Epithelial cell of proximal tubule (primary cell): ENCODE measurements at regions not wholly inside any gene's neighbourhood (a gene's known extent, or its start where the extent isn't known, plus 50 kb on each side); places are given as distances from the start of the nearest gene placed in this dataset.

Experiments
- DNase-seq: peaks from one replicate; pipeline ENCODE4 v3.0.0-alpha.2; 2011; ENCODE audit warnings: low read depth
- H3K4me3 ChIP-seq: 2 replicates; pipeline ENCODE4 v1.5.1; 2011; ENCODE audit warnings: low read depth, mild to moderate bottlenecking, low read length
- TF ChIP-seq, protein P1 (sequence below): conservative IDR thresholded peaks from 2 replicates; pipeline ENCODE4 v1.5.1; 2012; ENCODE audit warnings: low read depth, mild to moderate bottlenecking, low read length

- no peak overlapping the region for H3K4me3 ChIP-seq
- TF ChIP-seq, protein P1, sequence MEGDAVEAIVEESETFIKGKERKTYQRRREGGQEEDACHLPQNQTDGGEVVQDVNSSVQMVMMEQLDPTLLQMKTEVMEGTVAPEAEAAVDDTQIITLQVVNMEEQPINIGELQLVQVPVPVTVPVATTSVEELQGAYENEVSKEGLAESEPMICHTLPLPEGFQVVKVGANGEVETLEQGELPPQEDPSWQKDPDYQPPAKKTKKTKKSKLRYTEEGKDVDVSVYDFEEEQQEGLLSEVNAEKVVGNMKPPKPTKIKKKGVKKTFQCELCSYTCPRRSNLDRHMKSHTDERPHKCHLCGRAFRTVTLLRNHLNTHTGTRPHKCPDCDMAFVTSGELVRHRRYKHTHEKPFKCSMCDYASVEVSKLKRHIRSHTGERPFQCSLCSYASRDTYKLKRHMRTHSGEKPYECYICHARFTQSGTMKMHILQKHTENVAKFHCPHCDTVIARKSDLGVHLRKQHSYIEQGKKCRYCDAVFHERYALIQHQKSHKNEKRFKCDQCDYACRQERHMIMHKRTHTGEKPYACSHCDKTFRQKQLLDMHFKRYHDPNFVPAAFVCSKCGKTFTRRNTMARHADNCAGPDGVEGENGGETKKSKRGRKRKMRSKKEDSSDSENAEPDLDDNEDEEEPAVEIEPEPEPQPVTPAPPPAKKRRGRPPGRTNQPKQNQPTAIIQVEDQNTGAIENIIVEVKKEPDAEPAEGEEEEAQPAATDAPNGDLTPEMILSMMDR = no peak
- no peak for DNase-seq
Observed at GRCh38 chr3:90005281-90005847, 897.9 kb downstream of the EPHA3 start.

GRCh38 chr3:90007778-90008499, 900.5 kb downstream of the EPHA3 start:
- TF ChIP-seq, protein P1 = no peak
- DNase-seq = no peak
- H3K4me3 ChIP-seq = no peak overlapping the region

DNA sequence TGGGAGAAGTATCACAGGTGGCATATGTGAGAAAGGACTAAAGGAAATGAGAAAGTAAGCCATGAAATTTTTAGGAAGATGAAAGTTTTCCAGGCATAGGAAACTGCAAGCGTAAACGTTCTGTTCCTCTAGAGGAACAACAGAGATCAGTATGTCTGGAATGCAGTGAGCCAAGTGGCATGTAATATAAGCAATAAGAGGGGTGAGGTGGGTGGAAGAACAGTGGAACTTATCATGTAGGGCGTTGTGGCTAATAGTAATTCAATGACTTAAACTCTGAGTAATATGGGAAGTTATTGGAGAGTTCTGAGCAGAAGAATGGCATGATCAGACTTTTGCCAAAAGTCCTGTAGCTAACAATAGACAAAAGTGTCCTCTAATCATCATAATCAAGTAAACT, 902.9 kb downstream of the EPHA3 start:
- no peak overlapping the region for H3K4me3 ChIP-seq
- TF ChIP-seq, protein P1 = no peak
- DNase-seq = no peak

DNA sequence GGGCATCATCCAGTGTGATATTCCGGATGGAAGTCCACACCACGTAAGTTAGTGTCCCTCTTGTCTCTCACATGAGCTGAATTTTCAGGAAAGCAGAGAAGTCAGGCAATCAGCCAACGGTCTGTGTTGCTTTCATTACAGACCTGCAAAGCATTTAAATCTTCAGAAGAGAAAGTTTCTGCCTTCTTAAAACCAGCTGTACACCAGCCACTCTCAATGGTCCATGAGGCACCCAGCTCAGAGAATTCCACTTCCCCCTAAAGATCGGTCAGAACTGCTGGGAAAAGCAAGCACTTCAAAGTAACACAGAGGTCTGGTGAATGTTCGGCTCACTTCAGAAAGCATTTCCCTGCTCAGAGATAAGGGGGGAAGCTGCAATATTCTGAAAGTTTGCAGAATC, 903.7 kb downstream of the EPHA3 start:
- TF ChIP-seq, protein P1 = no peak
- no peak overlapping the region for H3K4me3 ChIP-seq
- DNase-seq = no peak

- TF ChIP-seq, protein P1 = no peak
Observed at GRCh38 chr3:90011596-90011995, 904.2 kb downstream of the EPHA3 start.

DNA sequence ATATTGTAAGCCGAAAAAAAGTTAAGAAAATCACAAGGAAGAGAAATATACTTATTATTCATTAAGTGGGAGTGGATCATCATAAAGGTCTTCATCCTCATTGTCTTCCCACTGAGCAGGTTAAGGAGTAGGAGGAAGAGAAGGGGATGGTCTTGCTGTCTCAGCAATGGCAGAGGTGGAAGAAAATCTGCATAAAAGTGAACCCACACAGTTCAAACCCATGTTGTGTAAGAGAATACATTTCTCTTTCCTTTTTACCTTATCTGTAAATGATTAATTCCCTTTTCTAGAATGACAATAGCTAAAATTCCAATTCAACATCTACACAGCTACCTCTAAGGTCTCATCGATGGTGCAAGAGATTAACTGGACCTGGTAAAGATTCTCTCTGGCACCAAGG, 904.6 kb downstream of the EPHA3 start:
- TF ChIP-seq, protein P1 = no peak
- H3K4me3 ChIP-seq = no peak overlapping the region
- no peak for DNase-seq

More at GRCh38 chr3:90011596-90011995, 904.2 kb downstream of the EPHA3 start:
- H3K4me3 ChIP-seq = no peak overlapping the region
- no peak for DNase-seq

DNA sequence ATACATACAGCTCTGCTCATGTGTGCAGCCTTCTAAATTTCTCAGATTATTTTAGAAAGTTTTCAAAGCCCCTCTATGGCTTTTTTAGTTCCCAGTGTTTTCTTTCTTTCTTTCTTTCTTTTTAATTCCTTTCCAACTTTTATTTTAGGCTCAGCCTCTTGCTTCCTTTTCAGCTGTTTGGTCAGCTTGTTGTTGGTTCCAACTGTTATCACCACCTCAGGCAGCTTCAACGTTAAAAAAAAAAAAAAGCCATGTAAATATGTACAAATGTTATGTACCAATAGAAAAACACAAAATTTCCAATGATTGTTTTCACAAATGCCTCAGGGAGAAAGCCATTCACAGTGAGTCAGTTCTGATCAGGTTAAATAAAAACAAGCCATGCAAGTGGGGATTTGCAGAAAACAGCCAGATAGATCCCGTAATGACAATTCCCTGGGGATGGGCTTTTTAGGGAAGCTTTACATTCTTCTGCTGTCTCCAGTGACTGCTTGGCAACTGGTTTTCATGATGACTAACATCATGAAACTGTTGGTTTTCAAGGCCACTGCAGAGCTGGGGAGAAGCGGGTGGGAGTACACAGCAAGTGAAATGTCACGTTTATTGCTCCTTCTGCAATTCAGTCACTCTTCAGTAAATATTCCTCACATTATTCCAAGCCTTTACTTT, 908.4 kb downstream of the EPHA3 start:
- no peak overlapping the region for H3K4me3 ChIP-seq
- TF ChIP-seq, protein P1 = no peak
- DNase-seq = no peak
